HepG2 (cell line): ENCODE measurements at regions not wholly inside any gene's neighbourhood (a gene's known extent, or its start where the extent isn't known, plus 50 kb on each side); places are given as distances from the start of the nearest gene placed in this dataset.

Experiments
- ATAC-seq: fragments of 200-7000 bp; cut with Tn5 transposase; 3 replicates; pipeline ENCODE4 v1.9.1; 2020; ENCODE audit warnings: mild to moderate bottlenecking, moderate library complexity
- BruUV-seq: library from RNA; stranded (reverse); fragments of 400-500 nt; replicated peaks from 2 replicates; lab custom pipeline; 2021; lab: Mats Ljungman, UMichigan
- CTCF ChIA-PET: fragments of 300-600 bp; formaldehyde crosslinking; extraction: SDS; loops from one replicate; lab custom pipeline; 2021; ENCODE audit warnings: low total read pairs, inconsistent platforms, low intra/inter-chr PET ratio; lab: Yijun Ruan, JAX
- POLR2A ChIA-PET: fragments of 350-600 bp; sonication (Branson Sonifier 250); formaldehyde crosslinking; loops from one replicate; lab custom pipeline; 2020; ENCODE audit warnings: antibody characterized with exemption, inconsistent platforms; lab: Yijun Ruan, JAX
- DNase-seq: peaks from one replicate; pipeline ENCODE4 v3.0.0-alpha.2; 2015; ENCODE audit warnings: low spot score
- FAIRE-seq: peaks from 3 replicates; lab custom pipeline; 2011; peaks lifted over from hg19 to GRCh38; lab: Jason Lieb, UNC
- H2AFZ ChIP-seq: one replicate; pipeline ENCODE4 v1.6.1; 2011; ENCODE audit warnings: low read length, inconsistent platforms
- H3K27ac ChIP-seq: fragments of 300-600 bp; 3 replicates; pipeline ENCODE4 v1.8.0; 2011; ENCODE audit warnings: mixed run types, mild to moderate bottlenecking, mixed read lengths, low read length, inconsistent platforms; ENCODE audit not compliant: insufficient read depth; ENCODE audit errors: extremely low read length
- H3K27me3 ChIP-seq, 2 experiments: fragments of 200-600 bp in 1 of 2; 2 replicates in 1 of 2; 3 replicates in 1 of 2; pipeline versions ENCODE4 v1.6.0 to v1.8.0; 2011; ENCODE audit warnings: low read length in 2 of 2, mild to moderate bottlenecking in 2 of 2, moderate library complexity in 2 of 2, inconsistent platforms in 1 of 2; ENCODE audit not compliant: insufficient read depth in 2 of 2, control insufficient read depth in 1 of 2
- H3K36me3 ChIP-seq, 2 experiments: fragments of 200-600 bp in 1 of 2; replicated peaks in 1 of 2; 2 replicates in 1 of 2; 3 replicates in 1 of 2; pipeline versions ENCODE4 v1.5.1 to v1.8.0; 2011; ENCODE audit warnings: low read length in 2 of 2, inconsistent platforms in 1 of 2; ENCODE audit not compliant: insufficient read depth in 2 of 2, control insufficient read depth in 1 of 2
- H3K4me1 ChIP-seq: 2 replicates; pipeline ENCODE4 v1.5.1; 2012; ENCODE audit warnings: low read length, inconsistent platforms; ENCODE audit not compliant: insufficient read depth
- H3K4me2 ChIP-seq: 2 replicates; pipeline ENCODE4 v1.6.0; 2011; ENCODE audit warnings: low read depth, low read length, inconsistent platforms
- H3K4me3 ChIP-seq, 3 experiments: fragments of 200-600 bp in 1 of 3; sonication (generic), shearing (Covaris generic) in 1 of 3; replicated peaks in 1 of 3; 2 replicates each; pipeline ENCODE4 v1.5.1; 2011 to 2016; ENCODE audit warnings: low read length in 3 of 3, inconsistent platforms in 2 of 3, low read depth in 2 of 3, mild to moderate bottlenecking in 2 of 3, control low read depth in 1 of 3, mixed read lengths in 1 of 3; ENCODE audit not compliant: insufficient read depth in 1 of 3
- H3K79me2 ChIP-seq: one replicate; pipeline ENCODE4 v1.6.1; 2011; ENCODE audit warnings: low read length, inconsistent platforms; ENCODE audit not compliant: insufficient read depth
- H3K9ac ChIP-seq: 2 replicates; pipeline ENCODE4 v1.6.0; 2011; ENCODE audit warnings: mild to moderate bottlenecking, low read depth, low read length, inconsistent platforms; ENCODE audit not compliant: insufficient read depth
- H3K9me3 ChIP-seq: 2 replicates; pipeline ENCODE4 v1.5.1; 2012; ENCODE audit warnings: mild to moderate bottlenecking, low read length
- H4K20me1 ChIP-seq: 2 replicates; pipeline ENCODE4 v1.6.0; 2011; ENCODE audit warnings: inconsistent platforms, mild to moderate bottlenecking, low read length, moderate library complexity; ENCODE audit not compliant: insufficient read depth
- AHR ChIP-seq: IDR thresholded peaks from 2 replicates; pipeline ENCODE4 v1.6.1; 2018; ENCODE audit warnings: missing genetic modification reagents, missing compliant biosample characterization
- ATM ChIP-seq: fragments of 450-650 bp; IDR thresholded peaks from 2 replicates; pipeline ENCODE4 v1.7.1; 2017; ENCODE audit warnings: mild to moderate bottlenecking, borderline replicate concordance
- BHLHE40 ChIP-seq: IDR thresholded peaks from 2 replicates; pipeline ENCODE4 v1.6.1; 2011; ENCODE audit warnings: low read length, improper control_type of control experiment
- HNF1A ChIP-seq, 2 experiments: sonication (generic) in 1 of 2; formaldehyde crosslinking in 1 of 2; IDR thresholded peaks; 2 replicates each; pipeline versions ENCODE4 v1.4.0 to v1.6.1; 2016 to 2020; ENCODE audit warnings: borderline replicate concordance in 1 of 2, low read depth in 1 of 2, mild to moderate bottlenecking in 1 of 2, missing genetic modification reagents in 1 of 2
- MEIS1 ChIP-seq: sonication (generic); formaldehyde crosslinking; IDR thresholded peaks from 2 replicates; pipeline ENCODE4 v1.9.0; 2021; ENCODE audit warnings: mild to moderate bottlenecking, missing genetic modification reagents, moderate library complexity, borderline replicate concordance
- NFYB ChIP-seq: sonication (generic); formaldehyde crosslinking; IDR thresholded peaks from 2 replicates; pipeline ENCODE4 v1.4.0; 2020; ENCODE audit warnings: missing genetic modification reagents
- RBM22 ChIP-seq: fragments of 200-400 bp; formaldehyde crosslinking; optimal IDR thresholded peaks from 2 replicates; pipeline ENCODE3; 2017; ENCODE audit warnings: mild to moderate bottlenecking, low read length, moderate library complexity
- SAFB2 ChIP-seq: sonication (generic); formaldehyde crosslinking; IDR thresholded peaks from 2 replicates; pipeline ENCODE4 v1.5.1; 2020; ENCODE audit warnings: missing genetic modification reagents, low read depth, mild to moderate bottlenecking, borderline replicate concordance
- TEF ChIP-seq: sonication (generic); formaldehyde crosslinking; IDR thresholded peaks from 2 replicates; pipeline ENCODE4 v1.5.0; 2020; ENCODE audit warnings: missing genetic modification reagents
- WGBS: methylation state at CpG from one replicate; pipeline ENCODE4 v1.1.6; 2017; ENCODE audit warnings: low lambda C conversion rate; 5-methylcytosine and 5-hydroxymethylcytosine counted together
- in situ Hi-C: cut with HindIII; loops from 2 replicates; pipeline ENCODE4 v1.10.0; 2017; ENCODE audit warnings: low pct_unique_long_range_greater_than_20kb; ENCODE audit not compliant: extremely low pct_ligation_motif_present
- intact Hi-C: fragments of 100-400 bp; cut with micrococcal nuclease; formaldehyde crosslinking; loops from one replicate; pipeline ENCODE4 v1.10.0; 2022; ENCODE audit not compliant: unreplicated experiment

GRCh38 chr17:13400491-13400890 lies 201.2 kb downstream of the HS3ST3A1 start:
- Histone ChIP-seq H3K9me3 (no peaks in the 10 kb centered on the region), H3K4me3 (no peak overlapping the region), H3K79me2 (no peaks in the 10 kb centered on the region), H4K20me1 (no peaks in the 10 kb centered on the region), H3K4me1 (peaks cover 46% of the 10 kb centered on the region), H3K9ac (no peak overlapping the region), H3K36me3 (no peaks in the 10 kb centered on the region), H3K4me2 (no peak overlapping the region), H2AFZ (no peak overlapping the region), H3K27me3 (no peaks in the 10 kb centered on the region), H3K27ac (no peak overlapping the region)
- ChIA-PET POLR2A (no interaction called here), CTCF (no interaction called here)
- in situ Hi-C loops (no loop called here), intact Hi-C loops (loop anchor here (10.0 kb wide), 1 partner anchor 64 kb away; no protein-coding TSS in a partner anchor)
- TF ChIP-seq SAFB2 (CRISPR knock-in tag) (no peak), NFYB (CRISPR knock-in tag) (no peak), RBM22 (no peak), HNF1A (IDR thresholded peaks at IDR 0.05; ENCODE audit: low read depth) (no peak), HNF1A (CRISPR knock-in tag; IDR thresholded peaks at IDR 0.05; ENCODE audit: borderline replicate concordance) (no peak), TEF (CRISPR knock-in tag) (no peak), MEIS1 (CRISPR knock-in tag) (no peak), ATM (no peak), AHR (no peak), BHLHE40 (no peak)
- FAIRE-seq = no peak
- DNase-seq = no peak
- no TSS peak for BruUV-seq
- whole genome bisulfite sequencing = 59% methylated on average over 2 of the region's 2 CpGs
- no peak for ATAC-seq
